ENCODE measurements at regions not wholly inside any gene's neighbourhood (a gene's known extent, or its start where the extent isn't known, plus 50 kb on each side); places are given as distances from the start of the nearest gene placed in this dataset.

GRCh38 chr6:6793388-6794250 is 205.1 kb downstream of the LY86 start:
- DNase-seq (ENCODE audit: insufficient read length, low spot score), result no peak
- FAIRE-seq, result no peak
- TF ChIP-seq POLR2A (IDR thresholded peaks at IDR 0.05; ENCODE audit: low read depth, low read length), result no peak

- TF ChIP-seq POLR2A (IDR thresholded peaks at IDR 0.05; ENCODE audit: low read depth, low read length), result no peak
- FAIRE-seq (no peak), DNase-seq (ENCODE audit: insufficient read length, low spot score) (no peak)
Measured at GRCh38 chr6:6795393-6795792, 206.9 kb downstream of the LY86 start.

- TF ChIP-seq POLR2A (IDR thresholded peaks at IDR 0.05; ENCODE audit: low read depth, low read length), result no peak
- DNase-seq (ENCODE audit: insufficient read length, low spot score) (no peak), FAIRE-seq (no peak)
Measured at GRCh38 chr6:6796818-6797217, 208.3 kb downstream of the LY86 start.

GRCh38 chr6:6798448-6798860 is 209.9 kb downstream of the LY86 start:
- DNase-seq (ENCODE audit: insufficient read length, low spot score), result no peak
- no peak for FAIRE-seq
- no peak for TF ChIP-seq POLR2A (IDR thresholded peaks at IDR 0.05; ENCODE audit: low read depth, low read length)

- DNase-seq (ENCODE audit: insufficient read length, low spot score), result no peak
- no peak for TF ChIP-seq POLR2A (IDR thresholded peaks at IDR 0.05; ENCODE audit: low read depth, low read length)
- FAIRE-seq, result no peak
Measured at GRCh38 chr6:6801005-6801335, 212.4 kb downstream of the LY86 start.

GRCh38 chr6:6801635-6802218 is 213.2 kb downstream of the LY86 start:
- no peak for TF ChIP-seq POLR2A (IDR thresholded peaks at IDR 0.05; ENCODE audit: low read depth, low read length)
- FAIRE-seq (no peak), DNase-seq (ENCODE audit: insufficient read length, low spot score) (no peak)

- FAIRE-seq (no peak), DNase-seq (ENCODE audit: insufficient read length, low spot score) (no peak)
- no peak for TF ChIP-seq POLR2A (IDR thresholded peaks at IDR 0.05; ENCODE audit: low read depth, low read length)
Measured at GRCh38 chr6:6803180-6803977, 214.9 kb downstream of the LY86 start.

GRCh38 chr6:6804843-6805615 is 216.5 kb downstream of the LY86 start:
- DNase-seq (ENCODE audit: insufficient read length, low spot score) (no peak), FAIRE-seq (no peak)
- TF ChIP-seq POLR2A (IDR thresholded peaks at IDR 0.05; ENCODE audit: low read depth, low read length), result no peak

GRCh38 chr6:6806844-6807518 is 218.5 kb downstream of the LY86 start:
- DNase-seq (ENCODE audit: insufficient read length, low spot score) (no peak), FAIRE-seq (no peak)
- TF ChIP-seq POLR2A (IDR thresholded peaks at IDR 0.05; ENCODE audit: low read depth, low read length), result no peak

GRCh38 chr6:6808343-6808742 is 219.8 kb downstream of the LY86 start:
- TF ChIP-seq POLR2A (IDR thresholded peaks at IDR 0.05; ENCODE audit: low read depth, low read length), result no peak
- no peak for DNase-seq (ENCODE audit: insufficient read length, low spot score)
- no peak for FAIRE-seq

GRCh38 chr6:6808915-6809314 is 220.4 kb downstream of the LY86 start:
- no peak for DNase-seq (ENCODE audit: insufficient read length, low spot score)
- FAIRE-seq, result no peak
- no peak for TF ChIP-seq POLR2A (IDR thresholded peaks at IDR 0.05; ENCODE audit: low read depth, low read length)

GRCh38 chr6:6810727-6811126 is 222.2 kb downstream of the LY86 start:
- FAIRE-seq (no peak), DNase-seq (ENCODE audit: insufficient read length, low spot score) (no peak)
- TF ChIP-seq POLR2A (IDR thresholded peaks at IDR 0.05; ENCODE audit: low read depth, low read length), result no peak
